GF-D8 (cell line): ENCODE measurements at regions not wholly inside any gene's neighbourhood (a gene's known extent, or its start where the extent isn't known, plus 50 kb on each side); places are given as distances from the start of the nearest gene placed in this dataset.
"Not testable (repeated sequence)": the region's sequence is repeated elsewhere in the genome, so short reads cannot be mapped to it uniquely, and the experiment has no call there.

Source experiments
- DNase-seq: peaks from one replicate; lab custom pipeline; 2025; lab: John Stamatoyannopoulos, UW

DNA sequence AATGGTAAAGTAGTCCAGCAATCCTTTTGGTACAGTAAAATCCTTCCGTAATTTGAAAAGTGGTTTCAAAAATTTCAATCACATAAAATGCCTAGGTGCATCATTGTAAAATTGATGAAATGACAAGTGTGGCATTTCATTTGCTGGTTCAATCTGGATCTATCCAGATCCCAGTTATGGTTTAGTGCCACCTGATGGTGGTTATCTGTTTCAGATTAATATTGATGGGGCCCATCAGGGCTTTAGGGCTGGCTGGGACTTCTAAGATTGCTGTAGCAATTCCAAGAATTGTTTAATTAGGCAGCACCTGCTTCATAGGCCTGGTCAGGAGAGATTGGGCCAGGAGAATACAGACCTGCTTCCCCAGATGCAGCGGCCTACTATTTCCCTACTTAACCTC, 55.5 kb upstream of the PIK3C3 start:
- DNase-seq: no peak

DNA sequence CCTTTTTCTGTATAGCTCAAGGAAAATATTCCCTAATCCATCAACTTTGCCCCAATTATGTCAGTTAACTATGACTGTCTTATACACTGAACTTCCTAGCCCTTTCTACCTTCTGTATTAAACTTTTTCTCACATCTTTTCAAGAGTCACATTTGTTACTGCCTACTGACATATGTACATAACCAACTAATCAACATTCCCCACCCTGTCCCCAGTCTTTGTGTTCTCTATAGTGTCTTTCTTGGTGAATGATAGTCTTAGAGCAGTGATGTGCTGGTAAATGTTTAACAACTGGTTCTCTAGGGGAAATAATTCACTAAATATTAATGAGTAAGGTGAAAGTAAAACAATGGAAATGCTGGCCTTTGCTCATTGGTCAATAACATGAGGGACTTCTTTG, 61.6 kb upstream of the PIK3C3 start:
- no peak for DNase-seq

DNA sequence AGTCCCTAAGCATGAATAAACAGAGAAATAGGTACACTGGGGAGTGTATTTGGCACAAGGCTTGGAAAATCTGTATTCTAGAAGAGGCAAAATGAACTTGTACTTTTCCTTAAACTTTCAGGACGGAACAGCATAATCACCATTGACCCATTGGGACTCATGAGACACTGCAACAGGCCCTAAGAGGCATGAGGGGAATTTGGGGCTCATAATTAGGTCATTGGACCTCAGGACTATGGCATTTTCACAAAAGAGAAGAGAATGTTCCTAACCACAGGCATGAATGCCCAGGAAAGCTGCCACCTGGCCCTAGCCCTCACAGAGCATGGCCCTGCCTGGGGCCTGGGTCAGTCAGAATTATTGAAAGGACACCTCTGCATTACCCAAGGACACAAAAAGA, 67.9 kb upstream of the PIK3C3 start:
- DNase-seq: no peak

DNA sequence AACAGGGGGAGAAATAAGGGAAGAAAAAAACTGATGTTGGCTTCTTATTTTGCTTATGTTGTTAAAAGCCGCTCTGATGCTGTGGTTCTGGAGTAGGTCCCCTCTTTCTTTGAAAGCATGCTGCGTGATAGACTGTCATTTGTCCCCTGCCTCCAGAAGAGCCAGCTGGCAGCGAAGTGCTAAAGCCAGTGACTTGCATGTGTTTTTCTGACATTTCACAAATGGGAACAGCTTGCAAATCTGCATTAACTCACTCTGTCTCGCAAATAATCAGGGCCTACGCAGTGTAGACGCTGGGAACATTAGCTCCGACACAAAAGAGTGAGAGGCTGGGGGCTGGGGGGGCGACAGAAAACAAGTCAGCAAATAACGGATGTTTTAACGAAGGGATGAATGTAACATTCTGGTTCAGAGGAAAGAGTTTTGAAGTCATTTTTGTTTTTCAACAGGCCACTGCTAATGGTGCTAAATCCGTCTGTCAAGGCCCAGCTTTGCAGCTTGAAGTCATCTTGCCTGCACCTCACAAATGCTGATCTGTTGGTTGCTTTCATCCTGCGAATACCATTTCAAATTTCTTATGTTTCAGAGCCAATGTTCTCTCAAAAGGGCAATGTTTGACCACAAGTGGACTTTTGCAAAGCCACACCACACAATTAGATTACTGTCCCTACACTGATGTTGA, 68.8 kb upstream of the PIK3C3 start:
- DNase-seq: no peak

DNA sequence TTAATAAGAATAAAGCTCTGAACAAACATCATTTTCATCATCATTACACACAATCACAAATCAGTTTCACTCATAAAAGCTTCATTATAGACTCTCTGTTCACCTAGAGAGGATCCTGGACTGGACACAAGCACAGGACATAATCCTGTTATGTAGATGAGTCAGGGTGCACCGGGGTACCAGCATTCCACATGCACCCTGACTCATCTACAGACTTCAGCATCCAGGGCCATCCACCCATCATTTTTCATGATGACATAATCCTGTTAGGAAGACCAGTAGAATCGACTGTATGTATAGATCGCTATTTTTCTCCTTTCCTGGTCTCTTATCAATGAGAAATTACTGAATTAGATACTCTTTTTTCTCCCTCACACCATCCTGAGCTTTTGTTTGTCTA, 73.7 kb upstream of the PIK3C3 start:
- no peak for DNase-seq

DNA sequence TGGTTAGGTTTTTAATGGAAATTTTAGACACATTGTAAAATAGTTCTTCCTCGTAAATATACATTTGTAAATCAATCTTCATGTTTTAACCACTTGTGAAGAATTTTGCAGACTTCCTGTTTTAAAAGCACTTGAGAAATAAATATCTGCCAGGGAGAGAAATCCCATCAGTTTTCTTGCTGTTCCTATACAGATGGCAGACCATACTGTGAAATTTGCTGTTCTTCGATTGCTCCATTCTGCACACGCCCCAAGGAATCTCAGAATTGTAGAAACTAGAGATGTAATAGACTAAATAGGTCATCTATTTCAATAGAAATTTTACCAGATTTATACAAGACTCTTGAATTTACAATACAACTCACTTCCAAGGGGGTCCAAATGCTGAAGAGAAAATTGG, 75.8 kb upstream of the PIK3C3 start:
- no peak for DNase-seq

DNA sequence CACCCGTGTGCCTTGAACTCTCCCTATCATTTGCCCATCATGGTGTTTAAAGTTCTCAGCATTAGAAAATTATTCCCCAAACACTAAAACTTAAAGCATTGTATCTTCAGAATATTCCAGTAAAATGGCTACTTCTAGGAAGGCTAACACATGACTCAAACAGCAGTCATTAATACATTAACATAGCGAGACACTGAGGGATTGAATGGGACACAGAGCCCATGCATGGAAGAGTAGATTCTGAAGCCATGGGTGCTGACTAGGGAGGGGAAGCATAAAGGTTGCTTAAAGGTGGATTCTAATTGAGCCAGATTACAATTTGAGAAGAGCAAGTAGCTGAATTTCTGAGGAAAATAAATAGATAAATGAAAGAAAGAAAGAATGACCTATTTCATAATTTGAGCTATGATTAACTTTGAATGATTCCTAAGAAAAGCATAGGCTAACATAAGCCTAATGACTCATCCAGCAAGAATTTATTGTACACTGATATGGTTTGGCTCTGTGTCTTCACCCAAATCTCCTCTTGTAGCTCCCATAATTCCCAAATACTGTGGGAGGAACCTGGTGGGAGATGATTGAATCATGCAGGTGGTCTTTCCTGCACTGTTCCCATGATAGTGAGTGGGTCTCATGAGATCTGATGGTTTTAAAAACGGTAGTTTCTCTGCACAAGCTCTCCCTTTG, 79.8 kb upstream of the PIK3C3 start:
- DNase-seq: no peak

DNA sequence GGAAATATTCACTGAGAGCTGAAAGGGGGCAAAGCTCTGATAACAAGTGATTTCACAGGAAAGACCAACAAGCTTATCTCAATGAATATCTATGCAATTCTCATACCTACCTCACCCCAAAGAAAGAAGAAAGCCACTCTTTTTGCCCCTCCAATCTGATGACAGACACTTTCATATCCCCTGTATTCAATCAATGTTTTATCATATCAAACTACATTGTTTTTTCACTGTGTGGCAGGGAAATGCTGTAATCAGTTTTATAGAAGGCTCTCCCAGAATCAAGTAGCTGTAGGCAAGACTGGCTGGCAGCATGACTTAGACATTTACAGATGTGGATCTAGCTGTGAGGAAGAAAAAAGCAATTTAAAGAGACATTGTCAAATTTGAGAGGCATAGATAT, 81.3 kb upstream of the PIK3C3 start:
- DNase-seq: no peak

DNA sequence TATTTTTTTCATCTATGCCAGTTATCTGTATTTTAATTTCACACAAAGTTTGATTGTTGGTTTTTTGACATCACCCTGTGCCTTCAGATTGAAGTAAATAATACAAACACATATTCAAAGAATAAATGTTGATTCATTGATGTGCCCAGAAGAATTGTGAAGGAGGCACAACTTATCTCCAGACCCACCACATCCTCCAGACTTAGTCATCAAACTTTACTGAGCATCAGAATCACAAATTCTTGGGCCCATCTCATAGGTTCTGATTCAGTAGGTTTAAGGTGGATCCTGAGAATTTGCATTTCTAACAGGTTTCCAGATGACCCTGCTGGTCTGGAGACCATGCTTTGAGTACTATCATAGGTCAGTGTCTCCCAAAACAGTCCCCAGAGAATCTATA, 82.8 kb upstream of the PIK3C3 start:
- no peak for DNase-seq

DNA sequence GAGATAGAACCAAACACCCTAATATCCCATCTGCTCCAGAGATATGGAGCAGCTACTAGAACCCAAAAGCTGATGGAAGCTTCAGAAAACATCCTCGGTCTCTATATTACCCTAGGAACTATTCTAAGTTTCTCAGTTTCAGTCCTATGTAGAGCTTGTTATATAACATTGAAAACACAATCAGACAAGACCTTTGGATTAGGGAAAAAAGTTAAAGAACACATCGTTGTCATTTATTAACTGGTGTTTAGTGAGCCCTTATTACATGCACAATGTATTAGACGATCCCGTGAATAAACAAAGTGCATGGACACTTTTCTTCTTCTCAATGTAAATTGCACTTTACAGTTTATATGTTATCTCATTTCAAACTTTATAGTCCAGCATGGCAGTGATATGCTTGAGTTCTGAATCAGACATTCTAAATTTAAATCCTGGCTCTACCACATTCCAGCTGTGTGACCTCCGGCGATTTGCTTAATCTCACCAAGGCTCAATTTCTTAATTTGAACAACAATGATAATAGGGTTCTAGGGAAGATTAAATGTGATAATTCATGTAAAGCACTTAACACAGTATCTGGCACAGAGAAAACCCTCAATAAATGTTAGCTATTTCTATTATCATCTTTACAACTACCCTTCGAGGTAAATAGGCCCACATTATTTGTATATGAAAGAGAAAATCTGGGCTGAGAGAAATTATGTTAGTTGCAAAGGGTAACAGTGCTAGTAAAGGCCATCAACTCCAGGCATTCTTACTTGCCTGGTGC, 83.6 kb upstream of the PIK3C3 start:
- no peak for DNase-seq

DNA sequence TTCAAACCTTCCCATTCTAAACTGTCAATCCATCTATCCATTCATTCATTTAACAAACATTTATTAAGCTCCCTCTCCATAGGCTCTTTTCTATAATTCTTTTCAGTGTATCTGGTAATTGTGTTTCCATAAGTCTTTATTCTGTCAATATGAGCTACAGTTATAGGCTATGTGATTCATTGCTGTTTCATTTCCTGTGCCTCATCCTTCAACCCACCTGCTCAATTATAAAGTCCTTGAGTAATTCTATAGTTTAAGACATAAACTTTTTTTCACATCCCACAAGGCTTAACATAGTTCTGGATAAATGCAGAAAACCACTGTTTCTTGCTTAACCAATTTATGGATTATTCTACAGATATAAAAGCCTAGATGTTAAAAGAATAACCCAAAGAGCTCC, 84.2 kb upstream of the PIK3C3 start:
- DNase-seq: no peak

DNA sequence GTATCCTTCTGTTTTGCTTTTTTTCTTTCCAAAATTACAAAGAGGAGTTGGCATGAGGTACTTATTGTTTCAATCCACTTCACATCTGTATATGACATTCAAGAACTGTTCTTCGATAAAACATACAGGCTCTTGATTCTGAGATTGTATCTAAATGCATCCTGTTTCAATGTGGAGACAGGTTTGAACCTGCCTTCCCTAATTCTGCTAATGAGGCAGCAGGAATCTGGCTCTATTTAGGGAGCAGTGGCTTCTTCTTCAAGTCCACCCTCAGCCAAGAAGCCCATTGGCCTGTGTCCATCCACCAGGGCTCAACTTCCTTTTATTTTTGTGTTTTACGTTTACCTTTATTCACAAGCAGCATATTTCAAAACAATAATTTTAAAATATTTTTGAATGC, 84.8 kb upstream of the PIK3C3 start:
- DNase-seq: no peak

DNA sequence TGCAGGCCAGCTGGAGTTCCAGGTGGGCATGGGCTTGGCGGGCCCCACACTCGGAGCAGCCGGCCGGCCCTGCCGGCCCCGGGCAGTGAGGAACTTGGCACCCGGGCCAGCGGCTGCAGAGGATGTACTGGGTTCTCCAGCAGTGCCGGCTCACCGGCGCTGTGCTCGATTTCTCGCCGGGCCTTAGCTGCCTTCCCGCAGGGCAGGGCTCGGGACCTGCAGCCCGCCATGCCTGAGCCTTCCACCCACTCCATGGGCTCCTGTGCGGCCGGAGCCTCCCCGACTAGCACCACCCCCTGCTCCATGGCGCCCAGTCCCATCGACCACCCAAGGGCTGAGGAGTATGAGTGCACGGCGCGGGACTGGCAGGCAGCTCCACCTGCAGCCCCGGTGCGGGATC, 89.2 kb upstream of the PIK3C3 start:
- not testable (repeated sequence) for DNase-seq

DNA sequence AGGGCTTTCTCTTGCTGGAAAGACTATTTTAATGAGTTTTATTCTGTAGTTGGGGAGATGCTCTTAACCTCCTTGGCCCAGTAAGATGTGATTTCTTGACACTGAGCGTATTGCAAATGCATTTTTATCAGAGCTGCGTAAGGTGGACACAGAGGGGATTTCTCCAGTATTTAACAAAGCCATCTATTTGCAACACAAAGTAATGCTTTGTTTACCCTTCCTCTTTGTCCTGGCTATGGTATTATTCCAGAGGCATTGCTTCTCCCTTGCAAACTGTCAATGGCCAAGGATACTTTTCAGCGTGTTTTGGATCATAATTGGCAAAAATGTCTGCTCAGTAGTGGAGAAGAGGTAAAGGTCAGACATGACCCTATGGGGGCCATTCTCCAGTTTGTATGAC, 90.8 kb upstream of the PIK3C3 start:
- DNase-seq: no peak

DNA sequence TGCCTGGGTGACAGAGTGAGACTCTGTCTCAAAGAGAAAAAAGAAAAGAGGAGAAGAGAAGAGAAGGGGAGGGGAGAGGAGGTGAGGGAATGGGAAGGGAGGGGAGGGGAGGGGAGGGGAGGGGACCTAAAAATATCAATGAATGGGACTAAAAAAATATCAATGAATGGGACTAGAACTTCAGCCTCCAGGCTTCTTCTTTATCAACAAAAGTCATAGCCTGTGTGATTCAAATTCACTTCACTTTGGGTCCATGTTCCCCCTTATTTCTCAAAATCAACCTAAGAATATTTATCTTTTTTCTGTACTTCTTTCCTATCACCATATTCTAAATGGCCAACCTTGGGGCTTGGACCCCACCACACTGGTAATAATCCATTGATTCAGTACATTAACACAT, 92.1 kb upstream of the PIK3C3 start:
- no peak for DNase-seq

DNA sequence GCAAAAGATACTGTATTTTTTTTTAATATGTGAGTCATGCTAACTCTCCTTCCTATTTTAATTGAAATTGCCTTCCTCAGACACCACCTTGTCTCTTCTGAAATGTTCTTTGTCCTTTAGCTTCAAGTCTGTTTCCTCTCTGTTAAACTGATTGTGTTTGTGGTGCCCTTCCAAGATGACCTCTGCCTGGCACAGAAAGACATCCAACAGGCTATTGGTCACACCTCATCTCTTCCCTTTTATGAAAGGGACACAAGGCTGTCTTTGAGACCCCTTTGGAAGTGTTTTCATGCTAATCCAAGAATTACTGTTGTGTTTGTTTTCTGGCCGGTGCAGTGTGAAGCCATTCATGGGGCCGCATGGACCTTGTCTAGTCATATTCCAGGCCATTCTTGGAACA, 94.0 kb upstream of the PIK3C3 start:
- DNase-seq: no peak

DNA sequence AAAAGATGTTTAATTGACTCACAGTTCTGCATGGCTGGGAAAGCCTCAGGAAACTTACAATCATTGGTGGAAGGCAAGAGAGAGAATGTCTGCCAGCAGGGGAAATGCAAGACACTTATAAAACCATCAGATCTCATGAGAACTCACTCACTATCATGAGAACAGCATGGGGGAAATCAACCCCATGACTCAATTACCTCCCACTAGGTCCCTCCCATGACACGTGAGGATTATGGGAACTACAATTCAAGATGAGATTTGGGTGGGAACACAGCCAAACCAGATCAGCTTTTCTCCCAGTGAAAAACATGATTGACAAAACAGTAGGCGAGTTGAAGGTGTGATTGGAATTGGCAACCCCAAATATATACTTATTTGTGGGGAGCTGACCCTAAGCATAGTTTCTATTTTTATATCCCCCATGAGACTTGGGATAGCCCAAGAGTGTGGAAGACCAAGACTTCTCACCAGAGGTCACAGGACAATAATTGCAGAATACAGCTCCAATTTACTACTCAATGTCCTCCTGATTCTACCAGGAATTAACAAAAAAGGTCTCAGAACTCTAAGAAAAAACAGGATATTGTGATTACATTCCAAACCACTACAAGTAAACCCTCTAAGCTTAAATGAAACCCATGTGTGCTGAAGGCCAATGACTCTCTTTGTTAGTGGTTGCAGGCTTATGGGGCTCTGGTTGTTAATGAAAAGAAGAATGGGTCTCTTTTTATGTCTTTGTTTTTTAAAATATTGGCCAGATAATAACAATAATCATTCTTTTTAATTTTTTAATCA, 96.1 kb upstream of the PIK3C3 start:
- no peak for DNase-seq

DNA sequence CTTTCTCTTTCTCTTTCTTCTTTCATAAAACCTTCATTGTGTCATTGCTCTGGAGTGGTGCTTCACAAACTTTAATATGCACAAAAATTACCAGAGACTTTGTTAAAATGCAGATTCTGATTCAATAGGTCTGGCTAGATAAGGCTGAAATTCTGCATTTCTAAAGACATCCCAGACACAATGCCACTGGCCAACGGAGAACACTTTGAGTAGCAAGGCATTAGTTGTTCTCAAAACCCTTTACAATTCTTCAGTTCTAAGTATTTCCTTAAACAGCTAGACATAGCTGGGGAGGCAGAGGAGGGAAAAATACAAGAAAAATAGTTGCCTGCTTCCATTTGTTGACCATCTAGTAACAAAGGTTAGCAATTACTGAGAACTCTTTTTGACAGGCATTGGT, 101.8 kb upstream of the PIK3C3 start:
- DNase-seq: no peak

DNA sequence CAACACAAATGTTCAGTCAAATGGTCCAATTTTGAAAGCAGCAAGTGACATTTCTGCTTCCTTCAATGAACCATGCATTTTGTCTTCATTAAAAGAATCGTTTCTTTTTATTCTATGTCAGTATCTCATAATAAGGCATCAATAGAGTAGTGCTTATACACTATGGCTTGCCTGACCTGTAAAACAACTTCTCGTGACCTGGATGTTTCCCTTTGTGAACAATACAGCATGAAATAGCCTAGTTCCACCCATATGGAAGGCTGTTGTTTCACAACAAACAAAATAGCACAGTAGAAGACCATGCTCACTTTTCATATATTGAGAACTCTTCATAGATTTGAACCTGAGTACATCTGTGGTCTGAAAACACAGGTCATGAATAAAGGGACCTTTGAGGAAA, 104.3 kb upstream of the PIK3C3 start:
- DNase-seq: no peak

DNA sequence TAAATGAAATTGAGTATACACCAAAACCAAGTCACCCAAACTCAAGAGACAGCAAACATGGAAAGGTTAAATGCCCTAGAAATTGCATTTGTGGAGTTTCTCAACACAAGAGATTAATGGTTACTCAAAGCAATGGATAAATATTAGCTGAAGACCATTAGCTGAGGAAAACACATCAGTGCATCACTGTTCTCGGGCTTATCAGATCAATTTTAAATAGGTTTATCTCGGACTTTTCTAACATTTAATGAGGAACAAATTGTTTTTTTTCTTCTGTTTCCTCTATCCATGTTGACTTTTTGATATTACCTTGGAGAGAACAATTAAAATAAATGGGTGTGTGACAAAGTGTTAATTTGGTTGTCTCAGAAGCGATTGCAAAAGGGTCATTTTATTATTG, 105.4 kb upstream of the PIK3C3 start:
- DNase-seq: no peak

DNA sequence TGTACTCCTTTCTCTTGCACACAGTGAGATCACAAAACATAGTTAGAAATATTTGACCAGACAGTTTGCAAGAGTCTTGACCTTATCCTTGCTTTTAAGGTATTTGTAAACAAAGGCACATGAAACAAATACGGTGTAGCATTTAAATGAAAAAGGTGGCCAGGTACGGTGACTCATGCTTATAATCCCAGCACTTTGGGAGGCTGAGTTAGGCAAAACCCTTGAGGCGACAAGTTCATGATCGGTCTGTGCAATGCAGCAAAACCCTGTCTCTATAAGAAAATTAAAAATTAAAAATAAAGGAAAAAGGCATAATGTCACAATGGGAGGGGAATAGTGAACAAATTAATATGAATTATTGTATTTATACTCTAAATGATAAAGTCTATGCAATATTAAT, 109.5 kb upstream of the PIK3C3 start:
- no peak for DNase-seq

DNA sequence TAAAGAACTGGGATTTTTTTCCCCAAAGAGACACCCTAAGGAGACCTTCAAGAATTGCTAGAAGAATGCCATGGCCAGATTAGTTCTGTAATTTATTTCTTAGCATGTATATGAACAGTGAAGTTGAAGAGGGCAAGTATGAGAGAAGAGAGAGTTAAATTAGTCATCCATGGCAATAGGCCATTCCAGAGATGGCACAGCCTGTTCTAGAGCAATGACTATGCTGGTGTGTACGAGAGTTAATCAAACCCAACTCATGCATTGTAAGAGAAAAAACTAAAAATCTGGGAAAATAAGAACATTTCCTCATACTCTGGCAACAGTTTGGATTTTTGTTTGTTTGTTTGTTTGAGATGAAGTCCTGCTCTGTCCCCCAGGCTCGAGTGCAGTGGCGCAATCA, 112.1 kb upstream of the PIK3C3 start:
- DNase-seq: no peak
